ENCODE measurements at regions not wholly inside any gene's neighbourhood (a gene's known extent, or its start where the extent isn't known, plus 50 kb on each side); places are given as distances from the start of the nearest gene placed in this dataset.

- no peak for DNase-seq (ENCODE audit: low spot score)
- no peak for TF ChIP-seq CTCF (IDR thresholded peaks at IDR 0.05)
- H3K27ac ChIP-seq: no peak overlapping the region
- H3K4me3 ChIP-seq: no peak overlapping the region
Observed at GRCh38 chr12:28811457-28811856, 337.6 kb upstream of the FAR2 start.

GRCh38 chr12:28814246-28814645 is 334.8 kb upstream of the FAR2 start:
- Histone ChIP-seq H3K4me3 (no peak overlapping the region), H3K27ac (no peak overlapping the region)
- no peak for DNase-seq (ENCODE audit: low spot score)
- TF ChIP-seq CTCF (IDR thresholded peaks at IDR 0.05): no peak

- DNase-seq (ENCODE audit: low spot score): no peak
- TF ChIP-seq CTCF (IDR thresholded peaks at IDR 0.05): no peak
- H3K4me3 ChIP-seq: no peak overlapping the region
- no peak overlapping the region for H3K27ac ChIP-seq
Observed at GRCh38 chr12:28817524-28817923, 331.6 kb upstream of the FAR2 start.

- no peak for TF ChIP-seq CTCF (IDR thresholded peaks at IDR 0.05)
- Histone ChIP-seq H3K4me3 (no peak overlapping the region), H3K27ac (no peak overlapping the region)
- DNase-seq (ENCODE audit: low spot score): no peak
Observed at GRCh38 chr12:28824193-28824846, 324.8 kb upstream of the FAR2 start.

GRCh38 chr12:28824849-28825248 is 324.2 kb upstream of the FAR2 start:
- DNase-seq (ENCODE audit: low spot score): no peak
- Histone ChIP-seq H3K4me3 (no peak overlapping the region), H3K27ac (no peak overlapping the region)
- TF ChIP-seq CTCF (IDR thresholded peaks at IDR 0.05): no peak

GRCh38 chr12:28826766-28827165 is 322.3 kb upstream of the FAR2 start:
- Histone ChIP-seq H3K27ac (no peak overlapping the region), H3K4me3 (no peak overlapping the region)
- no peak for DNase-seq (ENCODE audit: low spot score)
- TF ChIP-seq CTCF (IDR thresholded peaks at IDR 0.05): no peak

GRCh38 chr12:28827861-28828260 is 321.2 kb upstream of the FAR2 start:
- no peak for DNase-seq (ENCODE audit: low spot score)
- Histone ChIP-seq H3K4me3 (no peak overlapping the region), H3K27ac (no peak overlapping the region)
- TF ChIP-seq CTCF (IDR thresholded peaks at IDR 0.05): no peak
